Astrocyte of the cerebellum (primary cell): ENCODE measurements at regions not wholly inside any gene's neighbourhood (a gene's known extent, or its start where the extent isn't known, plus 50 kb on each side); places are given as distances from the start of the nearest gene placed in this dataset.

Experiments used
- DNase-seq: peaks from one replicate; pipeline ENCODE4 v3.0.0-alpha.2; 2011; ENCODE audit warnings: low read depth
- H3K4me3 ChIP-seq: 2 replicates; pipeline ENCODE4 v1.5.1; 2011; ENCODE audit warnings: mild to moderate bottlenecking, low read depth, low read length, moderate library complexity
- CTCF ChIP-seq: IDR thresholded peaks from 2 replicates; pipeline ENCODE4 v1.5.1; 2012; ENCODE audit warnings: low read length, low read depth, moderate library complexity, mild to moderate bottlenecking; ENCODE audit errors: missing control alignments
- in situ Hi-C: cut with HindIII; loops from 2 replicates; pipeline ENCODE4 v1.10.0; 2017; ENCODE audit warnings: low sequenced_read_pairs

GRCh38 chr5:173535976-173536639, 80.3 kb downstream of the BOD1 start:
- DNase-seq = no peak
- TF ChIP-seq CTCF = no peak
- H3K4me3 ChIP-seq = no peak overlapping the region
- in situ Hi-C loops = no loop called here

- no peak for DNase-seq
- no peak overlapping the region for H3K4me3 ChIP-seq
- in situ Hi-C loops = no loop called here
- no peak for TF ChIP-seq CTCF
Observed at GRCh38 chr5:173535166-173535975, 81.1 kb downstream of the BOD1 start.

GRCh38 chr5:173534664-173535063, 81.8 kb downstream of the BOD1 start:
- DNase-seq = no peak
- no peak overlapping the region for H3K4me3 ChIP-seq
- TF ChIP-seq CTCF = no peak
- in situ Hi-C loops = no loop called here

- H3K4me3 ChIP-seq = no peak overlapping the region
- no peak for DNase-seq
- no peak for TF ChIP-seq CTCF
- in situ Hi-C loops = no loop called here
Observed at GRCh38 chr5:173534031-173534430, 82.4 kb downstream of the BOD1 start.

- in situ Hi-C loops = no loop called here
- H3K4me3 ChIP-seq = no peak overlapping the region
- no peak for DNase-seq
- no peak for TF ChIP-seq CTCF
Observed at GRCh38 chr5:173532689-173533250, 83.7 kb downstream of the BOD1 start.

GRCh38 chr5:173531863-173532262, 84.6 kb downstream of the BOD1 start:
- no peak overlapping the region for H3K4me3 ChIP-seq
- in situ Hi-C loops = no loop called here
- DNase-seq = no peak
- no peak for TF ChIP-seq CTCF
